ENCODE measurements at regions not wholly inside any gene's neighbourhood (a gene's known extent, or its start where the extent isn't known, plus 50 kb on each side); places are given as distances from the start of the nearest gene placed in this dataset.

GRCh38 chr5:74198156-74198555 is 442.4 kb downstream of the ENC1 start:
- no peak for DNase-seq (ENCODE audit: low spot score)
- Mint-ChIP-seq H3K27me3 (ENCODE audit: low read depth) (peaks cover 3% of the 10 kb centered on the region), H3K9me3 (no peaks in the 10 kb centered on the region), H3K4me1 (ENCODE audit: low read depth) (peaks cover 21% of the 10 kb centered on the region), H3K4me3 (no peak overlapping the region), H3K36me3 (ENCODE audit: low read depth) (no peaks in the 10 kb centered on the region), H3K27ac (no peak overlapping the region)

GRCh38 chr5:74196233-74196632 is 444.3 kb downstream of the ENC1 start:
- H3K36me3 Mint-ChIP-seq (ENCODE audit: low read depth) = no peaks in the 10 kb centered on the region
- H3K9me3 Mint-ChIP-seq = no peaks in the 10 kb centered on the region
- H3K4me1 Mint-ChIP-seq (ENCODE audit: low read depth) = peaks cover 14% of the 10 kb centered on the region
- no peak overlapping the region for H3K27ac Mint-ChIP-seq
- no peak overlapping the region for H3K4me3 Mint-ChIP-seq
- DNase-seq (ENCODE audit: low spot score) = no peak
- H3K27me3 Mint-ChIP-seq (ENCODE audit: low read depth) = peaks cover 11% of the 10 kb centered on the region

- Mint-ChIP-seq H3K4me1 (ENCODE audit: low read depth) (peaks cover 9% of the 10 kb centered on the region), H3K27ac (no peak overlapping the region), H3K4me3 (no peak overlapping the region), H3K27me3 (ENCODE audit: low read depth) (peaks cover 15% of the 10 kb centered on the region), H3K9me3 (no peaks in the 10 kb centered on the region), H3K36me3 (ENCODE audit: low read depth) (no peaks in the 10 kb centered on the region)
- no peak for DNase-seq (ENCODE audit: low spot score)
Measured at GRCh38 chr5:74194196-74194595, 446.3 kb downstream of the ENC1 start.

GRCh38 chr5:74192606-74193299 is 447.8 kb downstream of the ENC1 start:
- H3K9me3 Mint-ChIP-seq = no peaks in the 10 kb centered on the region
- H3K4me1 Mint-ChIP-seq (ENCODE audit: low read depth) = peaks cover 2% of the 10 kb centered on the region
- H3K4me3 Mint-ChIP-seq = no peak overlapping the region
- H3K27ac Mint-ChIP-seq = no peak overlapping the region
- peaks cover 20% of the 10 kb centered on the region for H3K27me3 Mint-ChIP-seq (ENCODE audit: low read depth)
- DNase-seq (ENCODE audit: low spot score) = no peak
- H3K36me3 Mint-ChIP-seq (ENCODE audit: low read depth) = no peaks in the 10 kb centered on the region

- Mint-ChIP-seq H3K9me3 (no peaks in the 10 kb centered on the region), H3K27me3 (ENCODE audit: low read depth) (peaks cover 25% of the 10 kb centered on the region), H3K4me3 (no peak overlapping the region), H3K4me1 (ENCODE audit: low read depth) (peaks cover 7% of the 10 kb centered on the region), H3K36me3 (ENCODE audit: low read depth) (no peaks in the 10 kb centered on the region), H3K27ac (no peak overlapping the region)
- DNase-seq (ENCODE audit: low spot score) = no peak
Measured at GRCh38 chr5:74188351-74189105, 452.0 kb downstream of the ENC1 start.

GRCh38 chr5:74187757-74188156 is 452.8 kb downstream of the ENC1 start:
- peaks cover 9% of the 10 kb centered on the region for H3K4me1 Mint-ChIP-seq (ENCODE audit: low read depth)

GRCh38 chr5:74186356-74187315 is 453.9 kb downstream of the ENC1 start:
- no peak for DNase-seq (ENCODE audit: low spot score)
- Mint-ChIP-seq H3K27ac (no peak overlapping the region), H3K27me3 (ENCODE audit: low read depth) (peaks cover 17% of the 10 kb centered on the region), H3K9me3 (no peaks in the 10 kb centered on the region), H3K36me3 (ENCODE audit: low read depth) (no peaks in the 10 kb centered on the region), H3K4me1 (ENCODE audit: low read depth) (peaks cover 17% of the 10 kb centered on the region), H3K4me3 (no peak overlapping the region)

More at GRCh38 chr5:74187757-74188156, 452.8 kb downstream of the ENC1 start:
- Mint-ChIP-seq H3K36me3 (ENCODE audit: low read depth) (no peaks in the 10 kb centered on the region), H3K9me3 (no peaks in the 10 kb centered on the region), H3K4me3 (no peak overlapping the region), H3K27me3 (ENCODE audit: low read depth) (peaks cover 25% of the 10 kb centered on the region), H3K27ac (no peak overlapping the region)
- DNase-seq (ENCODE audit: low spot score) = no peak

GRCh38 chr5:74185599-74185998 is 454.9 kb downstream of the ENC1 start:
- H3K36me3 Mint-ChIP-seq (ENCODE audit: low read depth) = no peaks in the 10 kb centered on the region
- no peaks in the 10 kb centered on the region for H3K9me3 Mint-ChIP-seq
- no peak for DNase-seq (ENCODE audit: low spot score)
- no peak overlapping the region for H3K4me3 Mint-ChIP-seq
- no peak overlapping the region for H3K27ac Mint-ChIP-seq
- H3K4me1 Mint-ChIP-seq (ENCODE audit: low read depth) = peaks cover 19% of the 10 kb centered on the region
- peaks cover 17% of the 10 kb centered on the region for H3K27me3 Mint-ChIP-seq (ENCODE audit: low read depth)

- peaks cover 19% of the 10 kb centered on the region for H3K4me1 Mint-ChIP-seq (ENCODE audit: low read depth)
- H3K9me3 Mint-ChIP-seq = no peaks in the 10 kb centered on the region
- H3K27ac Mint-ChIP-seq = no peak overlapping the region
- H3K27me3 Mint-ChIP-seq (ENCODE audit: low read depth) = peaks cover 14% of the 10 kb centered on the region
- no peak overlapping the region for H3K4me3 Mint-ChIP-seq
- no peak for DNase-seq (ENCODE audit: low spot score)
- no peaks in the 10 kb centered on the region for H3K36me3 Mint-ChIP-seq (ENCODE audit: low read depth)
Measured at GRCh38 chr5:74184649-74185048, 455.9 kb downstream of the ENC1 start.

- H3K36me3 Mint-ChIP-seq (ENCODE audit: low read depth) = no peaks in the 10 kb centered on the region
- no peak overlapping the region for H3K27ac Mint-ChIP-seq
- peaks cover 12% of the 10 kb centered on the region for H3K27me3 Mint-ChIP-seq (ENCODE audit: low read depth)
- H3K9me3 Mint-ChIP-seq = no peaks in the 10 kb centered on the region
- H3K4me3 Mint-ChIP-seq = no peak overlapping the region
- DNase-seq (ENCODE audit: low spot score) = no peak
- H3K4me1 Mint-ChIP-seq (ENCODE audit: low read depth) = peaks cover 19% of the 10 kb centered on the region
Measured at GRCh38 chr5:74183041-74183440, 457.5 kb downstream of the ENC1 start.

- peaks cover 13% of the 10 kb centered on the region for H3K27me3 Mint-ChIP-seq (ENCODE audit: low read depth)
- no peaks in the 10 kb centered on the region for H3K9me3 Mint-ChIP-seq
- peaks cover 19% of the 10 kb centered on the region for H3K4me1 Mint-ChIP-seq (ENCODE audit: low read depth)
- peak overlapping the region; percentile 54 for H3K4me3 Mint-ChIP-seq
- DNase-seq (ENCODE audit: low spot score) = peak; percentile 63
- H3K27ac Mint-ChIP-seq = peak overlapping the region; percentile 38
- no peaks in the 10 kb centered on the region for H3K36me3 Mint-ChIP-seq (ENCODE audit: low read depth)
Measured at GRCh38 chr5:74182603-74183002, 457.9 kb downstream of the ENC1 start.

- Mint-ChIP-seq H3K36me3 (ENCODE audit: low read depth) (no peaks in the 10 kb centered on the region), H3K27ac (no peak overlapping the region), H3K4me3 (no peak overlapping the region), H3K4me1 (ENCODE audit: low read depth) (peaks cover 19% of the 10 kb centered on the region), H3K27me3 (ENCODE audit: low read depth) (peaks cover 19% of the 10 kb centered on the region), H3K9me3 (no peaks in the 10 kb centered on the region)
- DNase-seq (ENCODE audit: low spot score) = no peak
Measured at GRCh38 chr5:74179701-74180100, 460.8 kb downstream of the ENC1 start.

- H3K27me3 Mint-ChIP-seq (ENCODE audit: low read depth) = peaks cover 19% of the 10 kb centered on the region
- peaks cover 18% of the 10 kb centered on the region for H3K4me1 Mint-ChIP-seq (ENCODE audit: low read depth)
- H3K4me3 Mint-ChIP-seq = no peak overlapping the region
- DNase-seq (ENCODE audit: low spot score) = no peak
- no peaks in the 10 kb centered on the region for H3K9me3 Mint-ChIP-seq
- no peak overlapping the region for H3K27ac Mint-ChIP-seq
- H3K36me3 Mint-ChIP-seq (ENCODE audit: low read depth) = no peaks in the 10 kb centered on the region
Measured at GRCh38 chr5:74179179-74179578, 461.3 kb downstream of the ENC1 start.

- no peaks in the 10 kb centered on the region for H3K9me3 Mint-ChIP-seq
Measured at GRCh38 chr5:74177961-74178360, 462.6 kb downstream of the ENC1 start.

More at GRCh38 chr5:74177961-74178360, 462.6 kb downstream of the ENC1 start:
- Mint-ChIP-seq H3K4me1 (ENCODE audit: low read depth) (peaks cover 12% of the 10 kb centered on the region), H3K27ac (no peak overlapping the region), H3K36me3 (ENCODE audit: low read depth) (no peaks in the 10 kb centered on the region), H3K27me3 (ENCODE audit: low read depth) (peaks cover 30% of the 10 kb centered on the region), H3K4me3 (no peak overlapping the region)
- DNase-seq (ENCODE audit: low spot score) = no peak

All from T-helper 2 cell treated with Interferon-gamma antibody and Interleukin-4, amounts not matched to agents 5 μg/mL and 100 μg/mL, for 36 hours (primary cell).